ENCODE measurements at regions not wholly inside any gene's neighbourhood (a gene's known extent, or its start where the extent isn't known, plus 50 kb on each side); places are given as distances from the start of the nearest gene placed in this dataset.

DNA sequence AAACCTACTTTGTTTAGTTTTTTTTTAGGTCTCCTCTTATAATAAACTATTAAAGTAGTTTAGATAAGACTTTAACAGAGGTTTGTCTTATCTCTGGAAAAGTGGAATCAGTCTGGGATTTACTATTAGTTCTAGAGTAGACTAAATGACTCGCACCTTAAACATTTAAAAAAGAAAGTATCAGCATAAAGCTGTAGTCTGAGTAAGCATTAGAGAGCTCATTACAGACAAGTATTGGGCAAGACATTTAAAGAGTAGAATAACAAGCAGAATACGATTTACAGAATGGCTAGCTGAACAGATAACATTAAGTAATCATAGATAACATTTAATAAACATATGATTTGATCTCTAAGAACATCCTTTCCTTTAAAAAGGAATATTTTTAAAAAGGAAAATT, 226.0 kb upstream of the DMAC1 start:
- ATAC-seq (no peak), FAIRE-seq (no peak), DNase-seq (no peak)
- intact Hi-C loops (cut with DNase I) = no loop called here
- H3K4me1 ChIP-seq = no peaks in the 10 kb centered on the region
- H3K4me3 ChIP-seq = no peak overlapping the region
- TF ChIP-seq CTCF (IDR thresholded peaks at IDR 0.05) = no peak
- WGBS, 2 donors = 46 to 52% methylated on average over 2 of the region's 2 CpGs
- H3K27ac ChIP-seq = no peak overlapping the region
- H3K9me3 ChIP-seq = no peaks in the 10 kb centered on the region
- no peaks in the 10 kb centered on the region for H3K27me3 ChIP-seq
- H3K36me3 ChIP-seq = no peaks in the 10 kb centered on the region

DNA sequence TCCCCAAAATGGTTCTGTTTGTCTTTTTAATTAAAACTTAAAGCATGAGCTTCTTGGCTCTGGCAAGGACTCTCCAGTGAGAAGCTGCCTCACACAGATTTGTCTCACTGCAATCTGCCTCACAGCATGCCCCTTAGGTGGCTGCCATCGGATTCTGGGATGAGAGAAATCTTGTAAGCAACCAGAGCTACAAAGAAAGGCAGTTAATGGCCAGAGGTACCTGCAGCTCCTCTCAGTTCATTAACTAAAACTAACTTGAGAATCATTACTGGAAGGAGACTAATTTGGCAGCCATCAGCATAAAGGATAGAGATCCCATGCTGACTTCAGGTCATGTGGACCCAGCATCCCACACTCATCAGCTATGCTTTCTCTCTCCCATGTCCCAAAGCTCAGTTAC, 220.6 kb upstream of the DMAC1 start:
- Histone ChIP-seq H3K27me3 (no peaks in the 10 kb centered on the region), H3K4me3 (no peak overlapping the region), H3K27ac (no peak overlapping the region), H3K4me1 (no peaks in the 10 kb centered on the region), H3K9me3 (no peaks in the 10 kb centered on the region), H3K36me3 (no peaks in the 10 kb centered on the region)
- 37 to 39% methylated on average over 1 of the region's 1 CpG for WGBS, 2 donors
- DNase-seq (no peak), FAIRE-seq (no peak), ATAC-seq (no peak)
- intact Hi-C loops (cut with DNase I) = no loop called here
- no peak for TF ChIP-seq CTCF (IDR thresholded peaks at IDR 0.05)

DNA sequence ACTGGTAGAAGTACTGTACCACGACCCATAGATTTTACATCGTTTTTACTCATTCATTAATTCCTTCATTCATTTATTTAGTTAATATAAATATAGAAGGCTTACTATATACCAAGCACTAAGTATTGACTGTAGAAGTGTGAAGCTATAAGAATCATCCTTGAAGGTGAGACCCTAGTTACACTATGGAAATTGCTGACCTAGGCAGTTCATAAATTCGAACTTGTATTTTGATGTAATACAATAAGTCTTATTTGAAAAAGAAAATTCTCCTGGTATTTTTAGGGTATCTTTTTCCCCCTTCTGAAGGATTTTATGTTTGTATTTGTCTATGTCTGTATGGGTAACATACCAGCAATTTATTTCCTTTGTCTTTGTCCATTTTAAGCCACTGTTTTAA, 220.1 kb upstream of the DMAC1 start:
- WGBS, 2 donors = 39 to 51% methylated on average over 3 of the region's 3 CpGs

DNA sequence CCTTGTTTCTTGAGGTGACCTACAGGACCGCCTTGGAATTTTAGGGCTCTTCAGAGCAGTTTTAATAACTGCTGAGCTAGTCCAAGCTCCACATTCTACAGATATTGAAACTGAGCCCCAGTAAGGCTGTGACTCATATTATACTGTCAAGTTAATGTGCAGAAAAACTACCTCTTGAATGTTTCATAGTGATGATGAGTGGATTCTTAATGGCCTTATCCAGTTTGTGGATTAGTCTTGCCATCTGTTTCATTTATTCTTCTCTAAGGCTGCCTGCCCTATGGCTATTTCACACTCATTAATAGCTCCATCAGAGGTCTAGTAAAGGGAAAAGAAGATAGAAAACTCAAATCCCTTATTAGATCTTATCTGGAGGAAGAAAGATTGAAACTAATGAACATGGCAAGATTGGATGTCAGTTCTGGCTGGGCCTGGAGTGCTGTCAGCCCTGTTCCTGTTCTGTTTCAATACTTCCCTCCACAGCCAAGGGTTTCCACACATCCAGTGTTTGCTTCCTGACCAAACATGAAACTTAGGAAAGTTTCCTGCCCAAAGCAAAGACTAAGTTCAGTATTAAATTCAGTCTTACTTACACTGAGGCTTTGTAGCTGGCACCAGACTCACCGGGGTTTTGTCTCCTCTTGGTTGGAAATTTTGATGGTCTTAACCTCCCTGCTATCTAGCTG, 215.6 kb upstream of the DMAC1 start:
- intact Hi-C loops (cut with DNase I) = no loop called here
- ATAC-seq (peak in 2 of 4 donors; percentile 15 to 46), FAIRE-seq (no peak), DNase-seq (no peak)
- no peaks in the 10 kb centered on the region for H3K9me3 ChIP-seq
- no peaks in the 10 kb centered on the region for H3K36me3 ChIP-seq
- no peak overlapping the region for H3K27ac ChIP-seq
- no peaks in the 10 kb centered on the region for H3K27me3 ChIP-seq
- H3K4me1 ChIP-seq = no peaks in the 10 kb centered on the region
- TF ChIP-seq CTCF (IDR thresholded peaks at IDR 0.05) = no peak
- H3K4me3 ChIP-seq = no peak overlapping the region
- WGBS, 2 donors = 72 to 92% methylated on average over 2 of the region's 2 CpGs

More for the DNA sequence above, 220.1 kb upstream of the DMAC1 start:
- ATAC-seq (no peak), DNase-seq (no peak), FAIRE-seq (no peak)
- H3K27ac ChIP-seq = no peak overlapping the region
- H3K36me3 ChIP-seq = no peaks in the 10 kb centered on the region
- H3K27me3 ChIP-seq = no peaks in the 10 kb centered on the region
- TF ChIP-seq CTCF (IDR thresholded peaks at IDR 0.05) = no peak
- no peaks in the 10 kb centered on the region for H3K9me3 ChIP-seq
- H3K4me3 ChIP-seq = no peak overlapping the region
- intact Hi-C loops (cut with DNase I) = no loop called here
- no peaks in the 10 kb centered on the region for H3K4me1 ChIP-seq

- Histone ChIP-seq H3K4me3 (no peak overlapping the region), H3K4me1 (no peaks in the 10 kb centered on the region), H3K36me3 (no peaks in the 10 kb centered on the region), H3K27me3 (no peaks in the 10 kb centered on the region), H3K27ac (no peak overlapping the region), H3K9me3 (no peaks in the 10 kb centered on the region)
- intact Hi-C loops (cut with DNase I) = no loop called here
- no peak for TF ChIP-seq CTCF (IDR thresholded peaks at IDR 0.05)
- WGBS, 2 donors = 62 to 79% methylated on average over 6 of the region's 6 CpGs
- DNase-seq = no peak
- no peak for FAIRE-seq
- ATAC-seq = no peak
These were observed 213.4 kb upstream of the DMAC1 start for GRCh38 chr9:8012986-8013385.

Measured in pancreas (tissue), 10 donors.